SJSA1 (cell line): ENCODE measurements at regions not wholly inside any gene's neighbourhood (a gene's known extent, or its start where the extent isn't known, plus 50 kb on each side); places are given as distances from the start of the nearest gene placed in this dataset.

Experiments
- DNase-seq, 2 experiments: peaks; one replicate each; pipeline ENCODE4 v3.0.0-alpha.2; 2015 to 2020; ENCODE audit warnings: low spot score in 2 of 2, low read depth in 1 of 2
- H3K27ac ChIP-seq: fragments of 250-450 bp; sonication (Bioruptor Pico); 2 replicates; pipeline ENCODE4 v1.5.1; 2020; ENCODE audit warnings: mild to moderate bottlenecking, moderate library complexity
- H3K27me3 ChIP-seq: fragments of 250-450 bp; sonication (Bioruptor Pico); replicated peaks from 2 replicates; pipeline ENCODE4 v1.5.1; 2020; ENCODE audit warnings: mild to moderate bottlenecking, moderate library complexity
- H3K36me3 ChIP-seq: fragments of 250-450 bp; sonication (Bioruptor Pico); 2 replicates; pipeline ENCODE4 v1.5.1; 2020; ENCODE audit warnings: mild to moderate bottlenecking
- H3K4me1 ChIP-seq: fragments of 250-450 bp; sonication (Bioruptor Pico); replicated peaks from 2 replicates; pipeline ENCODE4 v1.6.1; 2021; ENCODE audit warnings: mild to moderate bottlenecking
- H3K4me3 ChIP-seq: fragments of 250-450 bp; sonication (Bioruptor Pico); 2 replicates; pipeline ENCODE4 v1.5.1; 2020; ENCODE audit warnings: mild to moderate bottlenecking
- H3K9me3 ChIP-seq: fragments of 250-450 bp; sonication (Bioruptor Pico); replicated peaks from 2 replicates; pipeline ENCODE4 v1.5.1; 2020; ENCODE audit warnings: mild to moderate bottlenecking

GRCh38 chr5:61596265-61596664 lies 264.2 kb downstream of the ZSWIM6 start:
- no peak overlapping the region for H3K4me3 ChIP-seq
- no peaks in the 10 kb centered on the region for H3K9me3 ChIP-seq
- H3K27ac ChIP-seq, result no peak overlapping the region
- H3K36me3 ChIP-seq, result no peaks in the 10 kb centered on the region
- DNase-seq, result no peak
- no peaks in the 10 kb centered on the region for H3K27me3 ChIP-seq
- peaks cover 36% of the 10 kb centered on the region for H3K4me1 ChIP-seq

- H3K36me3 ChIP-seq, result no peaks in the 10 kb centered on the region
- no peak for DNase-seq
- no peak overlapping the region for H3K4me3 ChIP-seq
- no peaks in the 10 kb centered on the region for H3K27me3 ChIP-seq
- no peak overlapping the region for H3K27ac ChIP-seq
- H3K9me3 ChIP-seq, result no peaks in the 10 kb centered on the region
- H3K4me1 ChIP-seq, result peaks cover 45% of the 10 kb centered on the region
Observed at GRCh38 chr5:61597684-61598083, 265.6 kb downstream of the ZSWIM6 start.

- H3K36me3 ChIP-seq, result no peaks in the 10 kb centered on the region
- H3K27me3 ChIP-seq, result no peaks in the 10 kb centered on the region
- H3K4me3 ChIP-seq, result no peak overlapping the region
- peak overlapping the region; percentile 76; the same call in 1 of the 2 replicates for H3K27ac ChIP-seq
- H3K9me3 ChIP-seq, result no peaks in the 10 kb centered on the region
- DNase-seq, result no peak
- H3K4me1 ChIP-seq, result peaks cover 50% of the 10 kb centered on the region
Observed at GRCh38 chr5:61598126-61598525, 266.1 kb downstream of the ZSWIM6 start.

- Histone ChIP-seq H3K27me3 (no peaks in the 10 kb centered on the region), H3K4me3 (no peak overlapping the region), H3K4me1 (peaks cover 64% of the 10 kb centered on the region), H3K9me3 (no peaks in the 10 kb centered on the region), H3K36me3 (no peaks in the 10 kb centered on the region), H3K27ac (peak overlapping the region; percentile 76)
- peak; percentile 91 to 95 for DNase-seq
Observed at GRCh38 chr5:61599370-61600122, 267.5 kb downstream of the ZSWIM6 start.

GRCh38 chr5:61600123-61600444 lies 268.0 kb downstream of the ZSWIM6 start:
- Histone ChIP-seq H3K27me3 (no peaks in the 10 kb centered on the region), H3K36me3 (no peaks in the 10 kb centered on the region), H3K27ac (peak overlapping the region; percentile 58), H3K4me3 (no peak overlapping the region), H3K9me3 (no peaks in the 10 kb centered on the region), H3K4me1 (peaks cover 69% of the 10 kb centered on the region)
- DNase-seq, result no peak

GRCh38 chr5:61600945-61601511 lies 269.0 kb downstream of the ZSWIM6 start:
- Histone ChIP-seq H3K4me3 (no peak overlapping the region), H3K9me3 (no peaks in the 10 kb centered on the region), H3K27me3 (no peaks in the 10 kb centered on the region), H3K36me3 (no peaks in the 10 kb centered on the region), H3K4me1 (peaks cover 70% of the 10 kb centered on the region), H3K27ac (peak overlapping the region; percentile 58)
- DNase-seq, result no peak

GRCh38 chr5:61603211-61603908 lies 271.3 kb downstream of the ZSWIM6 start:
- no peaks in the 10 kb centered on the region for H3K36me3 ChIP-seq
- H3K9me3 ChIP-seq, result no peaks in the 10 kb centered on the region
- no peaks in the 10 kb centered on the region for H3K27me3 ChIP-seq
- H3K4me3 ChIP-seq, result no peak overlapping the region
- peaks cover 63% of the 10 kb centered on the region for H3K4me1 ChIP-seq
- DNase-seq, result peak; percentile 63 to 78
- peak overlapping the region; percentile 45 for H3K27ac ChIP-seq

- DNase-seq, result no peak
- Histone ChIP-seq H3K36me3 (no peaks in the 10 kb centered on the region), H3K9me3 (no peaks in the 10 kb centered on the region), H3K27ac (0 out of 2 replicates have a peak overlapping the region, but pooled peaks have one; percentile 45), H3K27me3 (no peaks in the 10 kb centered on the region), H3K4me1 (peaks cover 53% of the 10 kb centered on the region), H3K4me3 (no peak overlapping the region)
Observed at GRCh38 chr5:61604076-61605025, 272.3 kb downstream of the ZSWIM6 start.

GRCh38 chr5:61609840-61610677 lies 278.0 kb downstream of the ZSWIM6 start:
- no peaks in the 10 kb centered on the region for H3K36me3 ChIP-seq
- H3K4me1 ChIP-seq, result peaks cover 10% of the 10 kb centered on the region
- H3K27ac ChIP-seq, result no peak overlapping the region
- no peaks in the 10 kb centered on the region for H3K9me3 ChIP-seq
- no peaks in the 10 kb centered on the region for H3K27me3 ChIP-seq
- DNase-seq, result no peak
- no peak overlapping the region for H3K4me3 ChIP-seq

GRCh38 chr5:61610678-61611024 lies 278.6 kb downstream of the ZSWIM6 start:
- DNase-seq, result no peak
- Histone ChIP-seq H3K27ac (no peak overlapping the region), H3K9me3 (no peaks in the 10 kb centered on the region), H3K4me3 (no peak overlapping the region), H3K4me1 (peaks cover 10% of the 10 kb centered on the region), H3K36me3 (no peaks in the 10 kb centered on the region), H3K27me3 (no peaks in the 10 kb centered on the region)

- no peaks in the 10 kb centered on the region for H3K36me3 ChIP-seq
- H3K27ac ChIP-seq, result no peak overlapping the region
Observed at GRCh38 chr5:61612431-61612830, 280.4 kb downstream of the ZSWIM6 start.

GRCh38 chr5:61613679-61614078 lies 281.6 kb downstream of the ZSWIM6 start:
- Histone ChIP-seq H3K9me3 (no peaks in the 10 kb centered on the region), H3K36me3 (no peaks in the 10 kb centered on the region), H3K4me3 (no peak overlapping the region), H3K4me1 (peaks cover 10% of the 10 kb centered on the region), H3K27ac (no peak overlapping the region), H3K27me3 (no peaks in the 10 kb centered on the region)
- DNase-seq, result no peak

More at GRCh38 chr5:61612431-61612830, 280.4 kb downstream of the ZSWIM6 start:
- Histone ChIP-seq H3K9me3 (no peaks in the 10 kb centered on the region), H3K4me1 (peaks cover 10% of the 10 kb centered on the region), H3K27me3 (no peaks in the 10 kb centered on the region), H3K4me3 (no peak overlapping the region)
- no peak for DNase-seq

GRCh38 chr5:61614606-61615005 lies 282.5 kb downstream of the ZSWIM6 start:
- H3K4me1 ChIP-seq, result peaks cover 10% of the 10 kb centered on the region
- no peaks in the 10 kb centered on the region for H3K27me3 ChIP-seq
- no peak overlapping the region for H3K27ac ChIP-seq
- no peaks in the 10 kb centered on the region for H3K9me3 ChIP-seq
- no peak overlapping the region for H3K4me3 ChIP-seq
- no peaks in the 10 kb centered on the region for H3K36me3 ChIP-seq
- DNase-seq, result no peak
